ENCODE measurements at regions not wholly inside any gene's neighbourhood (a gene's known extent, or its start where the extent isn't known, plus 50 kb on each side); places are given as distances from the start of the nearest gene placed in this dataset.

GRCh38 chr14:84493779-84494178 is 1036.2 kb upstream of the FLRT2 start:
- H3K9ac ChIP-seq (replicated peaks; ENCODE audit: extremely low read depth, insufficient read depth, low read length), result no peak overlapping the region
- H3K79me2 ChIP-seq (ENCODE audit: control insufficient read depth, insufficient read depth, low read length), result no peaks in the 10 kb centered on the region
- no peaks in the 10 kb centered on the region for H3K27me3 ChIP-seq (ENCODE audit: control insufficient read depth in 2 of 2, insufficient read depth in 2 of 2, low read length in 2 of 2)
- DNase-seq (ENCODE audit: low read depth, low spot score), result no peak
- ChIA-PET POLR2A (no interaction called here), CTCF (interaction anchor here (1.5 kb wide), 1 partner anchor 221 kb away, joined by 4 read pairs; no protein-coding TSS in a partner anchor)
- no peaks in the 10 kb centered on the region for H4K20me1 ChIP-seq (replicated peaks; ENCODE audit: control insufficient read depth, extremely low read depth, insufficient read depth, low read length)
- intact Hi-C loops (cut with micrococcal nuclease) (no loop called here), dilution Hi-C loops (cut with MboI; ENCODE audit: extremely low pct_ligation_motif_present, low sequenced_read_pairs) (no loop called here)
- H3K4me1 ChIP-seq (ENCODE audit: control insufficient read depth, extremely low read depth, insufficient read depth, low read length), result no peaks in the 10 kb centered on the region
- no peak overlapping the region for H3K27ac ChIP-seq (ENCODE audit: insufficient read depth, low read depth, low read length)
- TF ChIP-seq CTCF (IDR thresholded peaks at IDR 0.05; ENCODE audit: extremely low read depth in 1 of 2, insufficient read depth in 1 of 2, low read depth in 1 of 2, low read length in 2 of 2) (no peak), MAX (IDR thresholded peaks at IDR 0.05; ENCODE audit: insufficient read depth, insufficient read length) (no peak), MYC (IDR thresholded peaks at IDR 0.05; ENCODE audit: low read depth, low read length) (no peak), GATA2 (IDR thresholded peaks at IDR 0.05; ENCODE audit: insufficient read depth, insufficient read length, low read depth, low read length) (no peak), JUN (IDR thresholded peaks at IDR 0.05; ENCODE audit: borderline replicate concordance, insufficient read depth, insufficient read length, low read depth) (no peak), FOS (IDR thresholded peaks at IDR 0.05; ENCODE audit: borderline replicate concordance, insufficient read depth, low read length) (no peak), POLR2A (IDR thresholded peaks at IDR 0.05; ENCODE audit: low read depth, low read length) (no peak), EZH2 (IDR thresholded peaks at IDR 0.05; ENCODE audit: borderline replicate concordance, low read depth, low read length, severe bottlenecking) (no peak), POLR2AphosphoS5 (IDR thresholded peaks at IDR 0.05; ENCODE audit: insufficient read depth, low read depth, low read length) (no peak)
- no peak overlapping the region for H3K4me2 ChIP-seq (ENCODE audit: insufficient read depth, low read length)
- no peak for FAIRE-seq
- H3K4me3 ChIP-seq (replicated peaks in 1 of 3; ENCODE audit: insufficient read depth in 1 of 3, low read depth in 1 of 3, low read length in 3 of 3), result no peak overlapping the region
- no TSS peak for BruUV-seq (replicated peaks)
- no peak overlapping the region for H2AFZ ChIP-seq (ENCODE audit: low read depth, low read length)
- no peaks in the 10 kb centered on the region for H3K9me3 ChIP-seq (replicated peaks; ENCODE audit: control insufficient read depth, insufficient read depth, low read length)
- H3K9me1 ChIP-seq (replicated peaks; ENCODE audit: control insufficient read depth, extremely low read depth, insufficient read depth, low read length), result no peaks in the 10 kb centered on the region
- no peaks in the 10 kb centered on the region for H3K36me3 ChIP-seq (ENCODE audit: control insufficient read depth in 2 of 2, extremely low read depth in 1 of 2, insufficient read depth in 2 of 2, low read length in 2 of 2)
